ENCODE measurements at regions not wholly inside any gene's neighbourhood (a gene's known extent, or its start where the extent isn't known, plus 50 kb on each side); places are given as distances from the start of the nearest gene placed in this dataset.

GRCh38 chr16:9395958-9396359 lies 304.5 kb downstream of the HAPSTR1 start:
- in situ Hi-C loops (cut with MboI; ENCODE audit: low sequenced_read_pairs in 4 of 4) (no loop called here), intact Hi-C loops (cut with DNase I; ENCODE audit: low total_unique reads) (no loop called here)
- no peak overlapping the region for H3K27ac ChIP-seq
- no peak overlapping the region for H3K4me3 ChIP-seq
- H3K36me3 ChIP-seq: no peaks in the 10 kb centered on the region
- no peak for TF ChIP-seq POLR2A (IDR thresholded peaks at IDR 0.05)
- DNase-seq (no peak), ATAC-seq (no peak)
- no peaks in the 10 kb centered on the region for H3K4me1 ChIP-seq
- H3K27me3 ChIP-seq: peaks cover 0 to 3% (median 0%) of the 10 kb centered on the region in 3 donors
- H3K9me3 ChIP-seq: no peaks in the 10 kb centered on the region

- in situ Hi-C loops (cut with MboI; ENCODE audit: low sequenced_read_pairs in 4 of 4): no loop called here
- ATAC-seq (no peak), DNase-seq (no peak)
- Histone ChIP-seq H3K36me3 (no peaks in the 10 kb centered on the region), H3K4me1 (no peaks in the 10 kb centered on the region), H3K4me3 (no peak overlapping the region), H3K9me3 (no peaks in the 10 kb centered on the region), H3K27ac (no peak overlapping the region), H3K27me3 (peaks cover 0 to 3% (median 0%) of the 10 kb centered on the region in 3 donors)
- TF ChIP-seq POLR2A (IDR thresholded peaks at IDR 0.05) (no peak), CTCF (IDR thresholded peaks at IDR 0.05 in 4 of 5, conservative IDR thresholded peaks at IDR 0.05 in 1 of 5) (no peak)
- intact Hi-C loops (cut with DNase I; ENCODE audit: low total_unique reads): no loop called here
Observed at GRCh38 chr16:9399573-9399972, 308.1 kb downstream of the HAPSTR1 start.

GRCh38 chr16:9401173-9401572 lies 309.7 kb downstream of the HAPSTR1 start:
- in situ Hi-C loops (cut with MboI; ENCODE audit: low sequenced_read_pairs in 4 of 4) (no loop called here), intact Hi-C loops (cut with DNase I; ENCODE audit: low total_unique reads) (no loop called here)
- DNase-seq: no peak
- Histone ChIP-seq H3K4me1 (no peaks in the 10 kb centered on the region), H3K27ac (no peak overlapping the region), H3K27me3 (peaks cover 0 to 3% (median 0%) of the 10 kb centered on the region in 3 donors), H3K36me3 (no peaks in the 10 kb centered on the region), H3K9me3 (no peaks in the 10 kb centered on the region), H3K4me3 (no peak overlapping the region)
- no peak for TF ChIP-seq CTCF (IDR thresholded peaks at IDR 0.05 in 4 of 5, conservative IDR thresholded peaks at IDR 0.05 in 1 of 5)
- no peak for TF ChIP-seq POLR2A (IDR thresholded peaks at IDR 0.05)
- no peak for ATAC-seq

GRCh38 chr16:9402293-9402860 lies 310.9 kb downstream of the HAPSTR1 start:
- no peak for ATAC-seq
- no peak for DNase-seq
- TF ChIP-seq CTCF (IDR thresholded peaks at IDR 0.05 in 4 of 5, conservative IDR thresholded peaks at IDR 0.05 in 1 of 5) (no peak), POLR2A (IDR thresholded peaks at IDR 0.05) (no peak)
- H3K4me1 ChIP-seq: no peaks in the 10 kb centered on the region
- H3K36me3 ChIP-seq: no peaks in the 10 kb centered on the region
- no peak overlapping the region for H3K27ac ChIP-seq
- H3K9me3 ChIP-seq: no peaks in the 10 kb centered on the region
- in situ Hi-C loops (cut with MboI; ENCODE audit: low sequenced_read_pairs in 4 of 4): no loop called here
- no peaks in the 10 kb centered on the region for H3K27me3 ChIP-seq
- H3K4me3 ChIP-seq: no peak overlapping the region
- intact Hi-C loops (cut with DNase I; ENCODE audit: low total_unique reads): no loop called here

GRCh38 chr16:9404811-9405210 lies 313.4 kb downstream of the HAPSTR1 start:
- Histone ChIP-seq H3K4me1 (no peaks in the 10 kb centered on the region), H3K4me3 (no peak overlapping the region), H3K9me3 (no peaks in the 10 kb centered on the region), H3K27ac (no peak overlapping the region), H3K27me3 (no peaks in the 10 kb centered on the region), H3K36me3 (no peaks in the 10 kb centered on the region)
- DNase-seq (no peak), ATAC-seq (no peak)
- in situ Hi-C loops (cut with MboI; ENCODE audit: low sequenced_read_pairs in 4 of 4) (no loop called here), intact Hi-C loops (cut with DNase I; ENCODE audit: low total_unique reads) (no loop called here)
- TF ChIP-seq CTCF (IDR thresholded peaks at IDR 0.05 in 4 of 5, conservative IDR thresholded peaks at IDR 0.05 in 1 of 5): no peak
- TF ChIP-seq POLR2A (IDR thresholded peaks at IDR 0.05): no peak
